IMR-90 (cell line): ENCODE measurements at regions not wholly inside any gene's neighbourhood (a gene's known extent, or its start where the extent isn't known, plus 50 kb on each side); places are given as distances from the start of the nearest gene placed in this dataset.

Source experiments
- ELK1 ChIP-seq: fragments of 150-350 bp; IDR thresholded peaks from 2 replicates; pipeline ENCODE4 v1.6.1; 2016; ENCODE audit warnings: low read depth, mild to moderate bottlenecking, low read length, moderate library complexity, borderline replicate concordance
- POLR2A ChIP-seq: IDR thresholded peaks from 2 replicates; pipeline ENCODE4 v1.6.1; 2012; ENCODE audit warnings: mild to moderate bottlenecking, low read depth, low read length
- RAD21 ChIP-seq: IDR thresholded peaks from 2 replicates; pipeline ENCODE4 v1.6.1; 2012; ENCODE audit warnings: low read length, improper control_type of control experiment

DNA sequence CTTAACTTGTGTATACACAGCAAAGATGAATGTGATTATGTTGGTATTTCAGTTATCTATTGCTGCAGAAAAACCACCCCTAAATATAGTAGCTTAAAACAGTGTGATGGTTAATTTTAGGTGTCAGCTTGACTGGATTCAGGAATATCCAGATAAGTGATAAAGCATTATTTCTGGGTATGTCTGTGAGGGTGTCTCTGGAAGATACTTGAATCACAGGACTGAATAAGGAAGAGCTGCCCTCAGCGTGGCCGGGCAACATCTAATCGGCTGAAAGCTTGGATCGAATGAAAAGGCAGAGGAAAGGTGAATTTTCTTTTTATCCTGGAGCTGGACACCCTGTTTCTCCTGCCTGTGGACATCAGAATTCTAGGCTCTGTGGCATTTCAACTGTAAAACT lies 132.0 kb upstream of the SYNPR start:
- TF ChIP-seq RAD21 (no peak), POLR2A (no peak), ELK1 (no peak)
